Hepatocyte (in vitro differentiated cells): ENCODE measurements at regions not wholly inside any gene's neighbourhood (a gene's known extent, or its start where the extent isn't known, plus 50 kb on each side); places are given as distances from the start of the nearest gene placed in this dataset.

ENCODE experiments used
- EZH2 ChIP-seq: fragments of 200-600 bp; sonication (generic); IDR thresholded peaks from 2 replicates; pipeline ENCODE4 v1.6.1; 2016; ENCODE audit warnings: antibody characterized with exemption, mild to moderate bottlenecking, borderline replicate concordance
- TF ChIP-seq, protein P1 (sequence below): fragments of 200-600 bp; sonication (generic); IDR thresholded peaks from 2 replicates; pipeline ENCODE4 v1.5.1; 2016; ENCODE audit warnings: antibody characterized with exemption, mild to moderate bottlenecking; ENCODE audit not compliant: poor library complexity

DNA sequence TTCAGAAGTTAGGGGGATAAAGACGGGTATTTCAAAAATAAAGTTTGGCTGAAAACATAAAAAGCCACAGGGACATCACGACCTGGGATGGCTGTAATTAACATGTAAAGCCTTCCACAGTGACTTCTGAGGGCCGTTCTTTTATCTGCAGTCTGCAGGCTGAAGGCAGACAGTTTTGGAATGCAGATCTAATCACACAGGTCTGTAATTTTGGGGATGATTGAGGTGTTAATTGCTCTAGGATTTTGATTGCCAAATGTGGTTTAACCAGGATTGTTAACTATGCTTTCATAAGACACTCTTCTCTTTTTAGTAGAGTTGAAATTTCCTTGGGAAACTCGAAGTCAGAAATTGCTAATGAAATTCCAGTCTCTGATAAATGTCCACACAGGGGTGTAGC is 355.5 kb downstream of the ATP23 start:
- no peak for TF ChIP-seq EZH2
- TF ChIP-seq, protein P1, sequence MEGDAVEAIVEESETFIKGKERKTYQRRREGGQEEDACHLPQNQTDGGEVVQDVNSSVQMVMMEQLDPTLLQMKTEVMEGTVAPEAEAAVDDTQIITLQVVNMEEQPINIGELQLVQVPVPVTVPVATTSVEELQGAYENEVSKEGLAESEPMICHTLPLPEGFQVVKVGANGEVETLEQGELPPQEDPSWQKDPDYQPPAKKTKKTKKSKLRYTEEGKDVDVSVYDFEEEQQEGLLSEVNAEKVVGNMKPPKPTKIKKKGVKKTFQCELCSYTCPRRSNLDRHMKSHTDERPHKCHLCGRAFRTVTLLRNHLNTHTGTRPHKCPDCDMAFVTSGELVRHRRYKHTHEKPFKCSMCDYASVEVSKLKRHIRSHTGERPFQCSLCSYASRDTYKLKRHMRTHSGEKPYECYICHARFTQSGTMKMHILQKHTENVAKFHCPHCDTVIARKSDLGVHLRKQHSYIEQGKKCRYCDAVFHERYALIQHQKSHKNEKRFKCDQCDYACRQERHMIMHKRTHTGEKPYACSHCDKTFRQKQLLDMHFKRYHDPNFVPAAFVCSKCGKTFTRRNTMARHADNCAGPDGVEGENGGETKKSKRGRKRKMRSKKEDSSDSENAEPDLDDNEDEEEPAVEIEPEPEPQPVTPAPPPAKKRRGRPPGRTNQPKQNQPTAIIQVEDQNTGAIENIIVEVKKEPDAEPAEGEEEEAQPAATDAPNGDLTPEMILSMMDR: no peak
